Suprapubic skin (tissue), 4 donors: ENCODE measurements at regions not wholly inside any gene's neighbourhood (a gene's known extent, or its start where the extent isn't known, plus 50 kb on each side); places are given as distances from the start of the nearest gene placed in this dataset.

ENCODE experiments used
- DNase-seq, 2 donors: peaks; one replicate each; pipeline ENCODE4 v3.0.0-alpha.2; 2019; ENCODE audit warnings: low spot score in 2 of 2
- H3K27ac ChIP-seq: fragments of 200-600 bp; sonication (generic); one replicate; pipeline ENCODE4 v1.5.1; 2019
- H3K27me3 ChIP-seq: fragments of 200-600 bp; sonication (generic); one replicate; pipeline ENCODE4 v1.5.1; 2019
- H3K36me3 ChIP-seq: fragments of 200-600 bp; sonication (generic); one replicate; pipeline ENCODE4 v1.5.1; 2019
- H3K4me1 ChIP-seq: fragments of 200-600 bp; sonication (generic); one replicate; pipeline ENCODE4 v1.5.1; 2019
- H3K4me3 ChIP-seq: fragments of 200-600 bp; sonication (generic); one replicate; pipeline ENCODE4 v1.5.1; 2019; ENCODE audit warnings: mild to moderate bottlenecking
- H3K9me3 ChIP-seq: fragments of 200-600 bp; sonication (generic); one replicate; pipeline ENCODE4 v1.5.1; 2019
- EP300 ChIP-seq: sonication (generic); formaldehyde crosslinking; IDR thresholded peaks from one replicate; pipeline ENCODE4 v1.6.1; 2017; ENCODE audit warnings: antibody characterized with exemption
- POLR2A ChIP-seq, 2 donors: fragments of 450-650 bp; IDR thresholded peaks; one replicate each; pipeline ENCODE4 v1.6.1; 2017; ENCODE audit warnings: antibody characterized with exemption in 2 of 2, mild to moderate bottlenecking in 2 of 2, moderate library complexity in 2 of 2
- POLR2AphosphoS5 ChIP-seq, 3 donors: sonication (generic); formaldehyde crosslinking; IDR thresholded peaks; one replicate each; pipeline ENCODE4 v1.6.1; 2017; ENCODE audit warnings: antibody characterized with exemption in 3 of 3
- WGBS: methylation state at CpG from one replicate; pipeline ENCODE4 v1.1.5; 2018; 5-methylcytosine and 5-hydroxymethylcytosine counted together
- TF ChIP-seq, protein P1 (sequence below), 2 donors: fragments of 200-600 bp in 1 of 2; fragments of 450-650 bp in 1 of 2; sonication (generic) in 1 of 2; IDR thresholded peaks; one replicate each; pipeline ENCODE4 v1.5.1; 2016 to 2019; ENCODE audit warnings: antibody characterized with exemption in 2 of 2, mild to moderate bottlenecking in 1 of 2, moderate library complexity in 1 of 2

DNA sequence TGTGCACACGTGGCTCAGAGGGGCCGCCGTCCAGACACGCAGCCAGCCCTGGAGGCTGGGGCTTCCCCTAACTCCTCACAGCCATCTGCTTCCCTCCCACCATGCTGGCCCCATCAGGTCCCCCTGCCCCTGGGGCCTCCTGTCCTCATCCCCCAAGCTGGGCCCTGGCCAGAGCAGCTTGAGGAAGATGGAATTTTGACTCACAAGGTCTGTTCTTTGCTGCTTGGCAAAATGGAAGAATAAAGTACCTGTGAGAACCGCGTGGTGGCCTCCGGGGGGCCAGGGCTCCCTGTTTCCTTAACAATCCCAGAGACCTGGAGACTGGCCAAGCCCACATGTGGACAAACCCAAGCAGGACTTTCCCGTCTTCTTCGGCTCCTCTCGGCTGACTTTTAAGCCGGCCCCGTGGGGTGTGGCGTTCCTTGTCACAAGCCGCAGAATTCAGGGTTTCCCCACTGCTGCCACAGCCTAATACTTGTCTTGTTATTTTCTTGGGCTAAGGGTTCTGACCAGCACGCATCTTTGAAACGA lies 872.8 kb downstream of the BRD1 start:
- no peak for TF ChIP-seq POLR2AphosphoS5 (IDR thresholded peaks at IDR 0.05)
- no peak for TF ChIP-seq EP300
- TF ChIP-seq POLR2A (IDR thresholded peaks at IDR 0.05), result no peak
- TF ChIP-seq, protein P1, sequence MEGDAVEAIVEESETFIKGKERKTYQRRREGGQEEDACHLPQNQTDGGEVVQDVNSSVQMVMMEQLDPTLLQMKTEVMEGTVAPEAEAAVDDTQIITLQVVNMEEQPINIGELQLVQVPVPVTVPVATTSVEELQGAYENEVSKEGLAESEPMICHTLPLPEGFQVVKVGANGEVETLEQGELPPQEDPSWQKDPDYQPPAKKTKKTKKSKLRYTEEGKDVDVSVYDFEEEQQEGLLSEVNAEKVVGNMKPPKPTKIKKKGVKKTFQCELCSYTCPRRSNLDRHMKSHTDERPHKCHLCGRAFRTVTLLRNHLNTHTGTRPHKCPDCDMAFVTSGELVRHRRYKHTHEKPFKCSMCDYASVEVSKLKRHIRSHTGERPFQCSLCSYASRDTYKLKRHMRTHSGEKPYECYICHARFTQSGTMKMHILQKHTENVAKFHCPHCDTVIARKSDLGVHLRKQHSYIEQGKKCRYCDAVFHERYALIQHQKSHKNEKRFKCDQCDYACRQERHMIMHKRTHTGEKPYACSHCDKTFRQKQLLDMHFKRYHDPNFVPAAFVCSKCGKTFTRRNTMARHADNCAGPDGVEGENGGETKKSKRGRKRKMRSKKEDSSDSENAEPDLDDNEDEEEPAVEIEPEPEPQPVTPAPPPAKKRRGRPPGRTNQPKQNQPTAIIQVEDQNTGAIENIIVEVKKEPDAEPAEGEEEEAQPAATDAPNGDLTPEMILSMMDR (IDR thresholded peaks at IDR 0.05), result no peak
- WGBS, result 45% methylated on average over 15 of the region's 16 CpGs

GRCh38 chr22:48953830-48954229 lies 873.8 kb downstream of the BRD1 start:
- no peaks in the 10 kb centered on the region for H3K9me3 ChIP-seq
- TF ChIP-seq, protein P1 (IDR thresholded peaks at IDR 0.05), result no peak
- no peak for TF ChIP-seq EP300
- TF ChIP-seq POLR2A (IDR thresholded peaks at IDR 0.05), result no peak
- TF ChIP-seq POLR2AphosphoS5 (IDR thresholded peaks at IDR 0.05), result no peak
- peaks cover 6% of the 10 kb centered on the region for H3K4me1 ChIP-seq
- H3K4me3 ChIP-seq, result no peak overlapping the region
- 87% methylated on average over 11 of the region's 11 CpGs for WGBS
- H3K36me3 ChIP-seq, result no peaks in the 10 kb centered on the region
- DNase-seq, result peak in 1 of 2 donors; percentile 39
- peaks cover 50% of the 10 kb centered on the region for H3K27me3 ChIP-seq
- H3K27ac ChIP-seq, result no peak overlapping the region

More for the DNA sequence above, 872.8 kb downstream of the BRD1 start:
- H3K36me3 ChIP-seq, result no peaks in the 10 kb centered on the region
- peak; percentile 57 to 80 for DNase-seq
- H3K27ac ChIP-seq, result no peak overlapping the region
- peaks cover 6% of the 10 kb centered on the region for H3K4me1 ChIP-seq
- no peak overlapping the region for H3K4me3 ChIP-seq
- peaks cover 50% of the 10 kb centered on the region for H3K27me3 ChIP-seq
- no peaks in the 10 kb centered on the region for H3K9me3 ChIP-seq

- peaks cover 6% of the 10 kb centered on the region for H3K4me1 ChIP-seq
- peaks cover 50% of the 10 kb centered on the region for H3K27me3 ChIP-seq
- no peaks in the 10 kb centered on the region for H3K9me3 ChIP-seq
- no peak overlapping the region for H3K27ac ChIP-seq
- WGBS, result 92% methylated on average over 11 of the region's 11 CpGs
- TF ChIP-seq POLR2A (IDR thresholded peaks at IDR 0.05) (no peak), POLR2AphosphoS5 (IDR thresholded peaks at IDR 0.05) (no peak), EP300 (no peak)
- TF ChIP-seq, protein P1 (IDR thresholded peaks at IDR 0.05), result no peak
- DNase-seq, result peak in 1 of 2 donors; percentile 14
- no peak overlapping the region for H3K4me3 ChIP-seq
- H3K36me3 ChIP-seq, result no peaks in the 10 kb centered on the region
Observed at GRCh38 chr22:48953103-48953720, 874.5 kb downstream of the BRD1 start.

DNA sequence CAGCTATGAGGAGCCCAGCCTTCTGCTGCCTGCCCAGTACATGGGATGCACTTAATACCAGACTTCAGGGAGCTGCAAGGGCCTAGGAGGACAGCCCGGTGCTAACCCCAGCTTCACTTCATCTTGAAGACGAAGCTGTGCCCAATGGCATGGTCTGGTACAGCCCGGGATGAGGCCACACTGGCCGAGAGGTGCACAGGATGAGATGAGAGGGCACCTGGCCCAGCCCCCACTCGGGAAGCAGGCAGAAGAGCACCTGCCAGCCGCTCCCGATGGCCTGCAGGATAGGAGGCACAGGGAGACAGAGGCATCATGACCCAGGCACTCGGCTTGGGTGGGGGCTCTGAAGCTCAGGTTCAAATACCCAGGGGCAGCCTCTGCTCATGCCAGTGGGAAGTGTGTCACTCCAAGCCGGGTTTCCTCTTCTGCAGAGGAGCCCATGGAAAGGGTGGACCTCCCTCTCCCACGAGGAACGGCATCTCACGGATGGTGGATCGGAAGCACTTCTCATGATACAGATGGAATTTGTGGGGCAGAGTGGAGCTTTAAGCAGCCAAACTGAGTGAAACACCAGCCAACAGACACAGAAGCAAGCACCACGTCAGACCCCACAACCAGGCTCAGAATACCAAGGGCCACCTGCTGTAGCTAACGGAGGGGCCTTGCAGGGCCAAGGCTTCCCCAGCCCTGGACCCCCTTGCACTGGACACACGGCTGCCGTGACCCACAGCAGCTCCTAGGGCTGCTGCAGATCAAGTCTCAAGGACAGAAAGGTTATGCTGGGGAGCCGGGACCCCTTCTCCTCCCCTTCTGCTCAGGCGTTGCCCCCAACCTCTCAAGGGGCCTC lies 875.2 kb downstream of the BRD1 start:
- TF ChIP-seq POLR2A (IDR thresholded peaks at IDR 0.05), result no peak
- no peak for TF ChIP-seq EP300
- TF ChIP-seq POLR2AphosphoS5 (IDR thresholded peaks at IDR 0.05), result no peak
- TF ChIP-seq, protein P1 (IDR thresholded peaks at IDR 0.05), result no peak
- H3K36me3 ChIP-seq, result no peaks in the 10 kb centered on the region
- no peaks in the 10 kb centered on the region for H3K9me3 ChIP-seq
- H3K27ac ChIP-seq, result no peak overlapping the region
- peaks cover 45% of the 10 kb centered on the region for H3K27me3 ChIP-seq
- H3K4me1 ChIP-seq, result peaks cover 6% of the 10 kb centered on the region
- H3K4me3 ChIP-seq, result no peak overlapping the region
- WGBS, result 79% methylated on average over 16 of the region's 19 CpGs
- peak in 1 of 2 donors; percentile 28 for DNase-seq

- H3K36me3 ChIP-seq, result no peaks in the 10 kb centered on the region
- H3K27ac ChIP-seq, result no peak overlapping the region
- DNase-seq, result peak in 1 of 2 donors; percentile 18
- WGBS, result 84% methylated on average over 6 of the region's 6 CpGs
- H3K4me3 ChIP-seq, result no peak overlapping the region
- peaks cover 6% of the 10 kb centered on the region for H3K4me1 ChIP-seq
- no peaks in the 10 kb centered on the region for H3K9me3 ChIP-seq
- H3K27me3 ChIP-seq, result peaks cover 44% of the 10 kb centered on the region
- TF ChIP-seq, protein P1 (IDR thresholded peaks at IDR 0.05), result no peak
- TF ChIP-seq POLR2AphosphoS5 (IDR thresholded peaks at IDR 0.05) (no peak), EP300 (no peak), POLR2A (IDR thresholded peaks at IDR 0.05) (no peak)
Observed at GRCh38 chr22:48951836-48952235, 875.8 kb downstream of the BRD1 start.
